Activated CD8-positive, alpha-beta memory T cell treated with anti-CD3 and anti-CD28 coated beads for 1 hour (primary cell): ENCODE measurements at regions not wholly inside any gene's neighbourhood (a gene's known extent, or its start where the extent isn't known, plus 50 kb on each side); places are given as distances from the start of the nearest gene placed in this dataset.
"Not testable (repeated sequence)": the region's sequence is repeated elsewhere in the genome, so short reads cannot be mapped to it uniquely, and the experiment has no call there.

ENCODE experiments used
- DNase-seq, 2 donors: peaks; one replicate each; pipeline ENCODE4 v3.0.0-alpha.2; 2020; ENCODE audit warnings: low read depth in 1 of 2; ENCODE audit errors: extremely low read depth in 1 of 2

- not testable (repeated sequence) for DNase-seq
Observed at GRCh38 chr15:20245856-20246255, 295.7 kb downstream of the GOLGA6L6 start.

- DNase-seq = not testable (repeated sequence)
Observed at GRCh38 chr15:20244792-20245191, 296.8 kb downstream of the GOLGA6L6 start.

GRCh38 chr15:20243486-20244240 lies 297.9 kb downstream of the GOLGA6L6 start:
- not testable (repeated sequence) for DNase-seq

GRCh38 chr15:20240366-20240917 lies 301.2 kb downstream of the GOLGA6L6 start:
- not testable (repeated sequence) for DNase-seq

- not testable (repeated sequence) for DNase-seq
Observed at GRCh38 chr15:20239186-20239585, 302.4 kb downstream of the GOLGA6L6 start.

- DNase-seq = not testable (repeated sequence)
Observed at GRCh38 chr15:20237256-20238020, 304.2 kb downstream of the GOLGA6L6 start.

GRCh38 chr15:20235728-20236127 lies 305.9 kb downstream of the GOLGA6L6 start:
- not testable (repeated sequence) for DNase-seq

- DNase-seq = not testable (repeated sequence)
Observed at GRCh38 chr15:20234006-20234540, 307.5 kb downstream of the GOLGA6L6 start.

- DNase-seq = not testable (repeated sequence)
Observed at GRCh38 chr15:20232457-20232856, 309.1 kb downstream of the GOLGA6L6 start.

GRCh38 chr15:20230656-20231055 lies 310.9 kb downstream of the GOLGA6L6 start:
- DNase-seq = not testable (repeated sequence)

- not testable (repeated sequence) for DNase-seq
Observed at GRCh38 chr15:20228791-20229190, 312.8 kb downstream of the GOLGA6L6 start.

GRCh38 chr15:20227119-20227853 lies 314.3 kb downstream of the GOLGA6L6 start:
- not testable (repeated sequence) for DNase-seq

GRCh38 chr15:20226531-20226930 lies 315.1 kb downstream of the GOLGA6L6 start:
- DNase-seq = not testable (repeated sequence)

- not testable (repeated sequence) for DNase-seq
Observed at GRCh38 chr15:20221063-20221462, 320.5 kb downstream of the GOLGA6L6 start.

- not testable (repeated sequence) for DNase-seq
Observed at GRCh38 chr15:20219171-20219570, 322.4 kb downstream of the GOLGA6L6 start.

- DNase-seq = not testable (repeated sequence)
Observed at GRCh38 chr15:20215700-20216099, 325.9 kb downstream of the GOLGA6L6 start.

- not testable (repeated sequence) for DNase-seq
Observed at GRCh38 chr15:20214101-20214500, 327.5 kb downstream of the GOLGA6L6 start.

- DNase-seq = not testable (repeated sequence)
Observed at GRCh38 chr15:20211508-20211907, 330.1 kb downstream of the GOLGA6L6 start.

GRCh38 chr15:20209973-20210372 lies 331.6 kb downstream of the GOLGA6L6 start:
- not testable (repeated sequence) for DNase-seq

GRCh38 chr15:20207607-20208006 lies 334.0 kb downstream of the GOLGA6L6 start:
- not testable (repeated sequence) for DNase-seq
